ENCODE measurements at regions not wholly inside any gene's neighbourhood (a gene's known extent, or its start where the extent isn't known, plus 50 kb on each side); places are given as distances from the start of the nearest gene placed in this dataset.
A peak's percentile ranks its signal among the peaks of the same experiment; 100 is the strongest.

GRCh38 chr21:27816301-27816700 is 849.4 kb upstream of the ADAMTS5 start:
- Mint-ChIP-seq H3K36me3 (no peaks in the 10 kb centered on the region), H3K27ac (no peak overlapping the region), H3K4me1 (peaks cover 29% of the 10 kb centered on the region), H3K9me3 (peaks cover 4% of the 10 kb centered on the region), H3K4me3 (no peak overlapping the region), H3K27me3 (ENCODE audit: low read depth) (no peaks in the 10 kb centered on the region)
- DNase-seq (ENCODE audit: low spot score in 2 of 2, unreplicated experiment in 2 of 2) = no peak
- TF ChIP-seq, protein P1, sequence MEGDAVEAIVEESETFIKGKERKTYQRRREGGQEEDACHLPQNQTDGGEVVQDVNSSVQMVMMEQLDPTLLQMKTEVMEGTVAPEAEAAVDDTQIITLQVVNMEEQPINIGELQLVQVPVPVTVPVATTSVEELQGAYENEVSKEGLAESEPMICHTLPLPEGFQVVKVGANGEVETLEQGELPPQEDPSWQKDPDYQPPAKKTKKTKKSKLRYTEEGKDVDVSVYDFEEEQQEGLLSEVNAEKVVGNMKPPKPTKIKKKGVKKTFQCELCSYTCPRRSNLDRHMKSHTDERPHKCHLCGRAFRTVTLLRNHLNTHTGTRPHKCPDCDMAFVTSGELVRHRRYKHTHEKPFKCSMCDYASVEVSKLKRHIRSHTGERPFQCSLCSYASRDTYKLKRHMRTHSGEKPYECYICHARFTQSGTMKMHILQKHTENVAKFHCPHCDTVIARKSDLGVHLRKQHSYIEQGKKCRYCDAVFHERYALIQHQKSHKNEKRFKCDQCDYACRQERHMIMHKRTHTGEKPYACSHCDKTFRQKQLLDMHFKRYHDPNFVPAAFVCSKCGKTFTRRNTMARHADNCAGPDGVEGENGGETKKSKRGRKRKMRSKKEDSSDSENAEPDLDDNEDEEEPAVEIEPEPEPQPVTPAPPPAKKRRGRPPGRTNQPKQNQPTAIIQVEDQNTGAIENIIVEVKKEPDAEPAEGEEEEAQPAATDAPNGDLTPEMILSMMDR (IDR thresholded peaks at IDR 0.05; ENCODE audit: unreplicated experiment) = no peak

DNA sequence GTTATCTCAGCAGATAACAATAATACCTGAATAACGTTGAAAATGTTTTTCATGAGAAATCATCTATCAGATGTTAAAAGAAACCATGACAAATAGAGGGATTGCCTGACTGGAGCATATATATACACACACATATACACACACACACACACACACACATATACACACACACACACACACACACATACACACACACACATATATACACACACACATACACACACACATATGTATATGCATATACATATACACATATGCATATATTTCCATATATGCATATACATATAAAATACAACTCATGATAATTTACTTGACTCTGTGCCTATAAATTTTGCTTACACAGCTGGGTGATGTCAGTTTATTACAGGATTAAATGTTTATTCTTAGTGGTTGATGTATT is 847.3 kb upstream of the ADAMTS5 start:
- H3K4me1 Mint-ChIP-seq = peaks cover 26% of the 10 kb centered on the region
- H3K27me3 Mint-ChIP-seq (ENCODE audit: low read depth) = no peaks in the 10 kb centered on the region
- H3K36me3 Mint-ChIP-seq = no peaks in the 10 kb centered on the region
- no peak overlapping the region for H3K4me3 Mint-ChIP-seq
- TF ChIP-seq, protein P1 (IDR thresholded peaks at IDR 0.05; ENCODE audit: unreplicated experiment) = no peak
- DNase-seq (ENCODE audit: low spot score in 2 of 2, unreplicated experiment in 2 of 2) = no peak
- peaks cover 3% of the 10 kb centered on the region for H3K9me3 Mint-ChIP-seq
- H3K27ac Mint-ChIP-seq = no peak overlapping the region

DNA sequence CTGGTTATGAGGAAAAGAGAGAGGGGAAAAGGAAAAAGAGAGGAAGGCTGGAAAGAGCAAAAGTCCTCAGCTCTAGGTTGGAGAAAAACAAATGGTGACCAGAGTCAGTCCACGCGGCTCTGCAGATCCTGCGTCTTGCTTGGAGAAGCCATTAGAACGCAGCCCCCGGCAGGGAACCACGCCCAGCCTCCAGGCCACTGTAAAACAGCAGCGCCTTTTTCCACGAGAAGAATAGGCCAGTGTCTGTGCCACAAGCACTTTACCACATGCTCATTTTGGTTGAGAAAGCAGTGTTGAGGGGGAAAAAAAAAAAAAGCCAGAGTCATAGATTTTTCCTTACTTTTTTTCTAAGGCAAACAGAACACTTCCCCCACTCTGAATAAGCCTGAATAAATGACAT is 846.9 kb upstream of the ADAMTS5 start:
- Mint-ChIP-seq H3K36me3 (no peaks in the 10 kb centered on the region), H3K4me1 (peaks cover 26% of the 10 kb centered on the region), H3K27me3 (ENCODE audit: low read depth) (no peaks in the 10 kb centered on the region), H3K27ac (peak overlapping the region; percentile 55), H3K4me3 (no peak overlapping the region), H3K9me3 (peaks cover 4% of the 10 kb centered on the region)
- DNase-seq (ENCODE audit: low spot score in 2 of 2, unreplicated experiment in 2 of 2) = no peak
- TF ChIP-seq, protein P1 (IDR thresholded peaks at IDR 0.05; ENCODE audit: unreplicated experiment) = no peak

- Mint-ChIP-seq H3K27ac (peak overlapping the region; percentile 55), H3K4me1 (peaks cover 25% of the 10 kb centered on the region), H3K4me3 (no peak overlapping the region), H3K9me3 (peaks cover 4% of the 10 kb centered on the region), H3K36me3 (no peaks in the 10 kb centered on the region), H3K27me3 (ENCODE audit: low read depth) (no peaks in the 10 kb centered on the region)
- TF ChIP-seq, protein P1 (IDR thresholded peaks at IDR 0.05; ENCODE audit: unreplicated experiment) = no peak
- no peak for DNase-seq (ENCODE audit: low spot score in 2 of 2, unreplicated experiment in 2 of 2)
Measured at GRCh38 chr21:27813344-27813743, 846.5 kb upstream of the ADAMTS5 start.

DNA sequence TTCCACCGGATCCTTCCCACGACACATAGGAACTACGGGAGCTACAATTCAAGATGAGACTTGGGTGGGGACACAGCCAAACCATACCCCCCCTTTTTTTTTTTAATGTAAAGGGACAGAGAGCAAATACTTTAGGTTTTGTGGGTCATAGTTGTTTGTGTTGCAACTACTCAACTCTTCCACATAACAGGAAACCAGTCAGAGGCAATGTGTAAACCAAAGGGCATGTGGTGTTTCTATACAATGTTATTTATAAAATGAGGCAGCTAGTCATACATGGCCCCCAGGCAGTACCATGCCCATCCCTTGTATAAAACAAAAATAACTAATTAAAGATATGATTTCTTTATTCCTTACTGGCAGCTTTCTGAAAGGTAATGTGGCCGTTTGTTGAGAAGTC is 845.4 kb upstream of the ADAMTS5 start:
- DNase-seq (ENCODE audit: low spot score in 2 of 2, unreplicated experiment in 2 of 2) = no peak
- Mint-ChIP-seq H3K36me3 (no peaks in the 10 kb centered on the region), H3K27me3 (ENCODE audit: low read depth) (no peaks in the 10 kb centered on the region), H3K4me1 (peaks cover 20% of the 10 kb centered on the region), H3K27ac (no peak overlapping the region), H3K9me3 (peaks cover 4% of the 10 kb centered on the region), H3K4me3 (no peak overlapping the region)
- TF ChIP-seq, protein P1 (IDR thresholded peaks at IDR 0.05; ENCODE audit: unreplicated experiment) = no peak

DNA sequence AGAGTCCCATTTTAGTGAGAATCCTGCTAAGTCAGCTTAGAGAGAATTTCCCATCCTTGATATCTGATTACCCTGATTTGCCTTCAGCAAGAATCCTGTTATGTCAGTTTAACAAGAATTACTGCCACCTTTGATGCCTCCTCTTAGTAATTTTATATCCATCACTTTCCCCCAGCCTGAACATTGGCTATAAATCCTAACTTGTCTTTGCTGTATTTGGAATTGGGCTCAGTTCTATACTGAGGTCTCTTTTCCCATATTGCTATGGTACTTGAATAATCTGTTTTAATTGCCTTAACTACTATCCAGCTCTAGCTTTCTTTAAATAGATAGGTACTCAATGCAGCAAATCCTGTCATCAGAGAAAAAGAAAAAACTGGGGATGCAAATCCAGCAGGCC is 842.0 kb upstream of the ADAMTS5 start:
- no peaks in the 10 kb centered on the region for H3K36me3 Mint-ChIP-seq
- H3K27ac Mint-ChIP-seq = no peak overlapping the region
- H3K4me1 Mint-ChIP-seq = peaks cover 35% of the 10 kb centered on the region
- H3K9me3 Mint-ChIP-seq = peaks cover 4% of the 10 kb centered on the region
- no peak for DNase-seq (ENCODE audit: low spot score in 2 of 2, unreplicated experiment in 2 of 2)
- H3K4me3 Mint-ChIP-seq = no peak overlapping the region
- TF ChIP-seq, protein P1 (IDR thresholded peaks at IDR 0.05; ENCODE audit: unreplicated experiment) = no peak
- no peaks in the 10 kb centered on the region for H3K27me3 Mint-ChIP-seq (ENCODE audit: low read depth)

Measured in mesothelial cell of epicardium (in vitro differentiated cells).